H9 (cell line): ENCODE measurements at regions not wholly inside any gene's neighbourhood (a gene's known extent, or its start where the extent isn't known, plus 50 kb on each side); places are given as distances from the start of the nearest gene placed in this dataset.

Experiments
- DNase-seq: peaks from one replicate; pipeline ENCODE4 v3.0.0-alpha.2; 2017
- H2AFZ ChIP-seq: one replicate; pipeline ENCODE4 v1.6.1; 2013; ENCODE audit warnings: mild to moderate bottlenecking, low read length, control low read depth, moderate library complexity
- H2AK5ac ChIP-seq: 2 replicates; pipeline ENCODE4 v1.6.1; 2013; ENCODE audit warnings: low read length, control low read depth, mixed read lengths; ENCODE audit not compliant: insufficient read length
- H2BK120ac ChIP-seq: one replicate; pipeline ENCODE4 v1.6.1; 2013; ENCODE audit warnings: low read depth, mild to moderate bottlenecking, low read length, control low read depth, inconsistent platforms; ENCODE audit not compliant: poor library complexity, severe bottlenecking
- H2BK12ac ChIP-seq: 2 replicates; pipeline ENCODE4 v1.6.1; 2013; ENCODE audit warnings: low read length, control low read depth, mixed read lengths, low read depth; ENCODE audit not compliant: insufficient read length
- H2BK15ac ChIP-seq: 2 replicates; pipeline ENCODE4 v1.6.1; 2013; ENCODE audit warnings: low read depth, low read length, control low read depth
- H2BK20ac ChIP-seq: one replicate; pipeline ENCODE4 v1.6.1; 2013; ENCODE audit warnings: low read depth, mild to moderate bottlenecking, low read length, control low read depth, inconsistent platforms; ENCODE audit not compliant: poor library complexity, severe bottlenecking
- H2BK5ac ChIP-seq: 2 replicates; pipeline ENCODE4 v1.6.1; 2013; ENCODE audit warnings: low read length, control low read depth, mixed read lengths; ENCODE audit not compliant: insufficient read length
- H3K14ac ChIP-seq: 2 replicates; pipeline ENCODE4 v1.6.1; 2013; ENCODE audit warnings: low read length, control low read depth; ENCODE audit not compliant: insufficient read depth
- H3K18ac ChIP-seq: 2 replicates; pipeline ENCODE4 v1.6.1; 2013; ENCODE audit warnings: low read depth, mild to moderate bottlenecking, mixed read lengths, low read length, control low read depth; ENCODE audit not compliant: insufficient read length
- H3K23ac ChIP-seq: 2 replicates; pipeline ENCODE4 v1.6.1; 2013; ENCODE audit warnings: low read length, control low read depth, mixed read lengths, low read depth; ENCODE audit not compliant: insufficient read length
- H3K23me2 ChIP-seq: 2 replicates; pipeline ENCODE4 v1.6.1; 2013; ENCODE audit warnings: low read depth, mild to moderate bottlenecking, mixed read lengths, low read length, control low read depth; ENCODE audit not compliant: insufficient read length, poor library complexity, severe bottlenecking
- H3K27ac ChIP-seq: 2 replicates; pipeline ENCODE4 v1.5.1; 2013; ENCODE audit warnings: low read length, control low read depth, mixed read lengths, low read depth; ENCODE audit not compliant: insufficient read length
- H3K27me3 ChIP-seq: 2 replicates; pipeline ENCODE4 v1.6.1; 2013; ENCODE audit warnings: low read length, control low read depth, inconsistent platforms; ENCODE audit not compliant: insufficient read depth
- H3K4ac ChIP-seq: 2 replicates; pipeline ENCODE4 v1.6.1; 2013; ENCODE audit warnings: low read depth, mild to moderate bottlenecking, control low read depth, inconsistent platforms, low read length, moderate library complexity
- H3K4me1 ChIP-seq: 2 replicates; pipeline ENCODE4 v1.6.1; 2013; ENCODE audit warnings: low read length, control low read depth, inconsistent platforms; ENCODE audit not compliant: insufficient read depth
- H3K4me2 ChIP-seq: 2 replicates; pipeline ENCODE4 v1.6.1; 2013; ENCODE audit warnings: low read length, control low read depth, mixed read lengths; ENCODE audit not compliant: insufficient read length, insufficient read depth
- H3K56ac ChIP-seq: 2 replicates; pipeline ENCODE4 v1.6.1; 2013; ENCODE audit warnings: low read depth, mild to moderate bottlenecking, mixed read lengths, low read length, control low read depth; ENCODE audit not compliant: insufficient read length
- H3K79me1 ChIP-seq: 2 replicates; pipeline ENCODE4 v1.6.1; 2013; ENCODE audit warnings: low read depth, mild to moderate bottlenecking, moderate library complexity, low read length, control low read depth, inconsistent platforms; ENCODE audit not compliant: insufficient read depth, poor library complexity, severe bottlenecking
- H3K79me2 ChIP-seq: 2 replicates; pipeline ENCODE4 v1.6.1; 2013; ENCODE audit warnings: low read length, control low read depth, inconsistent platforms; ENCODE audit not compliant: insufficient read depth
- H3K9ac ChIP-seq: 2 replicates; pipeline ENCODE4 v1.6.1; 2013; ENCODE audit warnings: low read length, control low read depth, mixed read lengths; ENCODE audit not compliant: insufficient read length; ENCODE audit errors: extremely low read depth
- H3K9me3 ChIP-seq: one replicate; pipeline ENCODE4 v1.6.1; 2013; ENCODE audit warnings: low read depth, low read length, inconsistent platforms; ENCODE audit not compliant: control insufficient read depth
- H3T11ph ChIP-seq: one replicate; pipeline ENCODE4 v1.6.1; 2013; ENCODE audit warnings: mild to moderate bottlenecking, low read length, control low read depth, inconsistent platforms
- H4K20me1 ChIP-seq: one replicate; pipeline ENCODE4 v1.6.1; 2013; ENCODE audit not compliant: control insufficient read depth, insufficient read length, insufficient read depth
- H4K5ac ChIP-seq: 2 replicates; pipeline ENCODE4 v1.6.1; 2013; ENCODE audit warnings: low read depth, mild to moderate bottlenecking, mixed read lengths, low read length, control low read depth; ENCODE audit not compliant: insufficient read length
- H4K8ac ChIP-seq: replicated peaks from 2 replicates; pipeline ENCODE4 v1.6.1; 2013; ENCODE audit warnings: low read length, control low read depth, mixed read lengths, low read depth; ENCODE audit not compliant: insufficient read length
- H4K91ac ChIP-seq: 2 replicates; pipeline ENCODE4 v1.6.1; 2013; ENCODE audit warnings: low read depth, mild to moderate bottlenecking, moderate library complexity, mixed read lengths, low read length, control low read depth; ENCODE audit not compliant: insufficient read length
- H3K27ac Mint-ChIP-seq, 3 experiments: 2 replicates in 2 of 3; 3 replicates in 1 of 3; pipeline ENCODE4 v1.8.0; 2020 to 2021; ENCODE audit warnings: mixed read lengths in 3 of 3, mild to moderate bottlenecking in 1 of 3, moderate library complexity in 1 of 3
- H3K27me3 Mint-ChIP-seq: 2 replicates; pipeline ENCODE4 v1.8.0; 2021; ENCODE audit warnings: low read depth, mild to moderate bottlenecking, moderate library complexity, mixed read lengths
- H3K36me3 Mint-ChIP-seq, 3 experiments: 2 replicates in 2 of 3; 3 replicates in 1 of 3; pipeline ENCODE4 v1.8.0; 2020 to 2021; ENCODE audit warnings: low read depth in 3 of 3, mixed read lengths in 3 of 3; ENCODE audit not compliant: insufficient read depth in 1 of 3
- H3K4me1 Mint-ChIP-seq, 2 experiments: 2 replicates each; pipeline ENCODE4 v1.8.0; 2020; ENCODE audit warnings: mixed read lengths in 2 of 2
- H3K4me3 Mint-ChIP-seq, 2 experiments: 2 replicates in 1 of 2; 3 replicates in 1 of 2; pipeline ENCODE4 v1.8.0; 2020 to 2021; ENCODE audit warnings: mild to moderate bottlenecking in 2 of 2, mixed read lengths in 2 of 2, moderate library complexity in 1 of 2
- H3K9me3 Mint-ChIP-seq, 2 experiments: 2 replicates in 1 of 2; 3 replicates in 1 of 2; pipeline ENCODE4 v1.8.0; 2020; ENCODE audit warnings: mild to moderate bottlenecking in 2 of 2, mixed read lengths in 2 of 2, moderate library complexity in 1 of 2
- CTCF ChIP-seq: fragments of 200-600 bp; sonication (generic); conservative IDR thresholded peaks from 3 replicates; pipeline ENCODE4 v1.8.0; 2021; ENCODE audit warnings: antibody characterized with exemption, mild to moderate bottlenecking

- Histone ChIP-seq H2BK5ac (no peak overlapping the region), H3K4ac (no peak overlapping the region), H2BK15ac (no peak overlapping the region), H3K23ac (no peak overlapping the region), H2BK12ac (no peak overlapping the region), H2BK120ac (no peak overlapping the region), H3T11ph (no peak overlapping the region), H4K5ac (no peak overlapping the region), H2AK5ac (no peak overlapping the region), H3K14ac (no peak overlapping the region), H3K79me2 (no peaks in the 10 kb centered on the region), H3K79me1 (no peaks in the 10 kb centered on the region), H4K91ac (no peak overlapping the region), H3K27me3 (no peaks in the 10 kb centered on the region), H3K4me1 (no peaks in the 10 kb centered on the region), H3K9me3 (no peaks in the 10 kb centered on the region), H3K23me2 (no peaks in the 10 kb centered on the region), H3K4me2 (no peak overlapping the region), H3K56ac (no peak overlapping the region), H3K18ac (no peak overlapping the region), H3K27ac (no peak overlapping the region), H2BK20ac (no peak overlapping the region), H4K8ac (no peak overlapping the region), H4K20me1 (no peaks in the 10 kb centered on the region), H2AFZ (no peak overlapping the region), H3K9ac (no peak overlapping the region)
- no peak overlapping the region for H3K4me3 Mint-ChIP-seq
- H3K4me1 Mint-ChIP-seq, result no peaks in the 10 kb centered on the region
- no peak overlapping the region for H3K27ac Mint-ChIP-seq
- H3K36me3 Mint-ChIP-seq, result 0 out of 7 replicates have a peak, but pooled peaks cover 0 to 3% (median 0%) of the 10 kb centered on the region in 3 experiments
- no peaks in the 10 kb centered on the region for H3K27me3 Mint-ChIP-seq
- H3K9me3 Mint-ChIP-seq, result no peaks in the 10 kb centered on the region
- DNase-seq, result no peak
- TF ChIP-seq CTCF, result no peak
These were observed 94.4 kb downstream of the RMI1 start for GRCh38 chr9:84075004-84075403.
